PC-9 (cell line): ENCODE measurements at regions not wholly inside any gene's neighbourhood (a gene's known extent, or its start where the extent isn't known, plus 50 kb on each side); places are given as distances from the start of the nearest gene placed in this dataset.

Experiments used
- CTCF ChIP-seq: fragments of 200-600 bp; sonication (generic); conservative IDR thresholded peaks from 2 replicates; pipeline ENCODE4 v1.6.1; 2017; ENCODE audit warnings: mixed run types, antibody characterized with exemption, mild to moderate bottlenecking, moderate library complexity
- EZH2 ChIP-seq: fragments of 200-600 bp; sonication (generic); IDR thresholded peaks from 2 replicates; pipeline ENCODE4 v1.8.0; 2017; ENCODE audit warnings: antibody characterized with exemption, low read depth

- no peak for TF ChIP-seq CTCF
- TF ChIP-seq EZH2, result no peak
Measured at GRCh38 chr9:22508790-22509189, 62.2 kb downstream of the DMRTA1 start.
